Left lung (tissue), 4 donors: ENCODE measurements at regions not wholly inside any gene's neighbourhood (a gene's known extent, or its start where the extent isn't known, plus 50 kb on each side); places are given as distances from the start of the nearest gene placed in this dataset.

Source experiments
- ATAC-seq: fragments of 200-7000 bp; cut with Tn5 transposase; one replicate; pipeline ENCODE4 v1.9.1; 2020; ENCODE audit warnings: moderate library complexity
- DNase-seq, 4 donors: peaks; one replicate each; pipeline ENCODE4 v3.0.0-alpha.2; 2013 to 2020
- H3K27ac ChIP-seq, 2 donors: fragments of 200-600 bp; sonication (generic) in 1 of 2; one replicate each; pipeline versions ENCODE4 v1.5.0 to v1.8.0; 2020 to 2021
- H3K27me3 ChIP-seq, 2 donors: fragments of 200-600 bp; sonication (generic) in 1 of 2; one replicate each; pipeline versions ENCODE4 v1.5.0 to v1.8.0; 2020 to 2021
- H3K36me3 ChIP-seq, 2 donors: fragments of 200-600 bp; sonication (generic) in 1 of 2; one replicate each; pipeline versions ENCODE4 v1.5.0 to v1.8.0; 2020 to 2021
- H3K4me1 ChIP-seq, 2 donors: fragments of 200-600 bp; one replicate each; pipeline ENCODE4 v1.8.0; 2021
- H3K4me3 ChIP-seq, 2 donors: fragments of 200-600 bp; sonication (generic) in 1 of 2; one replicate each; pipeline versions ENCODE4 v1.5.0 to v1.8.0; 2020 to 2021; ENCODE audit warnings: mild to moderate bottlenecking in 1 of 2
- H3K9me3 ChIP-seq, 2 donors: fragments of 200-600 bp; sonication (generic) in 1 of 2; one replicate each; pipeline versions ENCODE4 v1.5.0 to v1.8.0; 2020 to 2021
- intact Hi-C, 2 donors: fragments of 100-400 bp; cut with DNase I; formaldehyde crosslinking; loops; one replicate each; pipeline versions ENCODE4 v1.11.2 to v1.14.2; 2022
- TF ChIP-seq, protein P1 (sequence below), 2 donors: fragments of 200-600 bp; sonication (generic) in 1 of 2; IDR thresholded peaks; one replicate each; pipeline versions ENCODE4 v1.5.0 to v1.8.0; 2021; ENCODE audit warnings: antibody characterized with exemption in 2 of 2
- donor health status: DM: no; HTN: yes; CAD: no.
- donor health status: DM: no; HTN: no; CAD: no.

DNA sequence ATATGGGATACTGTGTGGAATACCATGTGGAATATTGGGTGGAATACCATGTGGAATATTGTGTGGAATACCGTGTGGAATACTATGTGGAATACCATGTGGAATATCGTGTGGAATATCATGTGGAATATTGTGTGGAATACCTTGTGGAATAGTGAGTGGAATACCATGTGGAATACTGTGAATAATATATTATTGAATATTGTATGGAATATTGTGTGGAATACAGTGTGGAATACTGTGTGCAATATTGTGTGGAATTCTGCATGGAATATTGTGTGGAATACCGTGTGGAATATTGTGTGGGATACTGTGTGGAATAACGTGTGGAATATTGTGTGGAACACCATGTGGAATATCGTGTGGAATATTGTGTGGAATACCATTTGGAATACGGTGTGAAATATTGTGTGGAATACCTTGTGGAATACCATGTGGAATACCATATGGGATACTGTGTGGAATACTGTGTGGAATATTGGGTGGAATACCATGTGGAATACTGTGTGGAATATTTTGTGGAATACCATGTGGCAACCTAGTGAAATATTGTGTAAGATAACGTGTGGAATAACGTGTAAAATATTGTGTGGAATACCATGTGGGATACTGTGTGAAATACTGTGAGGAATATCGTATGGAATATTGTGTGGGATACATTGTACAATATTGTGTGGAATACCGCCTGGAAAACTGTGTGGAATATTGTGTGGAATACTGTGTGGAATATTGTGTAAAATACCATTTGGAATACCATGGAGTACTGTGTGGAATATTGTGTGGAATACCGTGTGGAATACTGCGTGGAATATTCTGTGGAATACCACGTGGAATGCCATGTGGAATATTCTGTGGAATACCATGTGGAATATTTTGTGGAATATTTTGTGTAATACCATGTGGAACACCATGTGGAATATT lies 133.9 kb upstream of the CHST15 start:
- H3K27ac ChIP-seq, result no peak overlapping the region
- H3K4me1 ChIP-seq, result no peaks in the 10 kb centered on the region
- no peak for ATAC-seq
- H3K36me3 ChIP-seq, result no peaks in the 10 kb centered on the region
- intact Hi-C loops, result no loop called here
- no peak for DNase-seq
- TF ChIP-seq, protein P1, sequence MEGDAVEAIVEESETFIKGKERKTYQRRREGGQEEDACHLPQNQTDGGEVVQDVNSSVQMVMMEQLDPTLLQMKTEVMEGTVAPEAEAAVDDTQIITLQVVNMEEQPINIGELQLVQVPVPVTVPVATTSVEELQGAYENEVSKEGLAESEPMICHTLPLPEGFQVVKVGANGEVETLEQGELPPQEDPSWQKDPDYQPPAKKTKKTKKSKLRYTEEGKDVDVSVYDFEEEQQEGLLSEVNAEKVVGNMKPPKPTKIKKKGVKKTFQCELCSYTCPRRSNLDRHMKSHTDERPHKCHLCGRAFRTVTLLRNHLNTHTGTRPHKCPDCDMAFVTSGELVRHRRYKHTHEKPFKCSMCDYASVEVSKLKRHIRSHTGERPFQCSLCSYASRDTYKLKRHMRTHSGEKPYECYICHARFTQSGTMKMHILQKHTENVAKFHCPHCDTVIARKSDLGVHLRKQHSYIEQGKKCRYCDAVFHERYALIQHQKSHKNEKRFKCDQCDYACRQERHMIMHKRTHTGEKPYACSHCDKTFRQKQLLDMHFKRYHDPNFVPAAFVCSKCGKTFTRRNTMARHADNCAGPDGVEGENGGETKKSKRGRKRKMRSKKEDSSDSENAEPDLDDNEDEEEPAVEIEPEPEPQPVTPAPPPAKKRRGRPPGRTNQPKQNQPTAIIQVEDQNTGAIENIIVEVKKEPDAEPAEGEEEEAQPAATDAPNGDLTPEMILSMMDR (IDR thresholded peaks at IDR 0.05), result no peak
- no peak overlapping the region for H3K4me3 ChIP-seq
- no peaks in the 10 kb centered on the region for H3K9me3 ChIP-seq
- peaks cover 0 to 5% of the 10 kb centered on the region in 2 donors for H3K27me3 ChIP-seq

DNA sequence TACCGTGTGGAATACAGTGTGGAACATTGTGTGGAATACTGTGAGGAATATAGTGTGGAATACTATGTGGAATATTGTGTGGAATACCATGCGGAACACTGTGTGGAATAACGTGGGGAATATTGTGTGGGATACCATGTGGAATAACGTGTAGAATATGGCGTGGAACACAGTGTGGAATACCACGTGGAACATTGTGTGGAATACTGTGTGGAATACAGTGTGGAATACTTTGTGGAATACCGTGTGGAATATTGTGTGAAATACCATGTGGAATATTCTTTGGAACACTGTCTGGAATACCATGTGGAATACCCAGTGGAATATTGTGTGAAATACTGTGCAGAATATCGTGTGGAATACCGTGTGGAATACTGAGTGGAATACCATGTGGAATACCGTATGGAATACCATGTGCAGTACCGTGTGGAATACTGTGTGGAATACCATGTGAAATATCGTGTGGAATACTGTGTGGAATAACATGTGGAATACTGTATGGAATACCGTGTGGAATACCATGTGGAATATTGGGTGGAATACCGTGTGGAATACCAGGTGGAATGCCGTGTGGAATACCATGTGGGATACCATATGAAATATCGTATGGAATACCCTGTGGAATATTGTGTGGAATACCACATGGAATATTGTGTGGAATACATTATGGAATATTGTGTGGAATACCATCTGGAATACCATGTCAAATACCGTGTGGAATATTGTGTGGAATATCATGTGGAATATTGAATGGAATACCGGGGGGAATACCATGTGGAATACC lies 133.1 kb upstream of the CHST15 start:
- no peaks in the 10 kb centered on the region for H3K9me3 ChIP-seq
- peaks cover 0 to 7% of the 10 kb centered on the region in 2 donors for H3K4me1 ChIP-seq
- TF ChIP-seq, protein P1 (IDR thresholded peaks at IDR 0.05), result no peak
- intact Hi-C loops, result no loop called here
- ATAC-seq (no peak), DNase-seq (no peak)
- H3K27me3 ChIP-seq, result peaks cover 0 to 13% of the 10 kb centered on the region in 2 donors
- H3K4me3 ChIP-seq, result no peak overlapping the region
- no peak overlapping the region for H3K27ac ChIP-seq
- H3K36me3 ChIP-seq, result no peaks in the 10 kb centered on the region

DNA sequence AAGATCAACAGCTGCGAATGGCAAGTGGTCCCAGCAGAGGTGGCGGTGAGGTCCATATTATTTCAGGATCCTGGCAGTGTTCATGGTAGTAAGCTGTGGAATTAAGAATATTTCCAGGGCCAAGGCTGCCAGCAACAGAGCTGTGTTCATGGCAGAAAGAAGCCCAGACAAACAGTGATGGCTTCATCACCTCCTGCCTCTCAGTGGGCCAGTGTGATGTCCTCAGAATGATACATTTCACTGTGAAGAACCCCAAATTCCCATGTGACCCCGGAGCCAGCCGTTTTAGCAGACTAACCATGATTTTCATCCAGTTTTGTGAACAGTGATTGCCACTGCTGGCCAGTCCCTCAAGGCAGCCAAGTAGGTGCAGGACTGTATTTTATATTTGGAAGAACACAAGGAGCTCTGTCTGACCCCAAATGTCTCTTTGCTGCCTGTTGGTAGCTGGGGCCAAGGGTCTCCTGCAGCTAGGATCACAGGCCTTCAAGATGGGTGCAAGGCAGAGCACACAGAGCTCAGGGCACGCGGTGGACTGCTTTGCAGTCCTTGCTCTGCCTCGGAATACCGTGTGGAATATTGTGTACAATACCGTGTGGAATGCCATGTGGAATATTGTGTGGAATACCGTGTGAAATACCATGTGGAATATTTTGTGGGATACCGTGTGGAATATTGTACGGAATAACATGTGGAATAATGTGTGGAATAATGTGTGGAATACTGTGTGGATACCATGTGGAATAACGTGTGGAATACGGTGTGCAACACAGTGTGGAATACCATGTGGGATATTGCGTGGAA lies 132.3 kb upstream of the CHST15 start:
- H3K9me3 ChIP-seq, result no peaks in the 10 kb centered on the region
- no peak overlapping the region for H3K27ac ChIP-seq
- intact Hi-C loops, result no loop called here
- DNase-seq, result no peak
- peaks cover 0 to 15% of the 10 kb centered on the region in 2 donors for H3K4me1 ChIP-seq
- ATAC-seq, result no peak
- TF ChIP-seq, protein P1 (IDR thresholded peaks at IDR 0.05), result no peak
- H3K4me3 ChIP-seq, result no peak overlapping the region
- no peaks in the 10 kb centered on the region for H3K36me3 ChIP-seq
- peaks cover 0 to 21% of the 10 kb centered on the region in 2 donors for H3K27me3 ChIP-seq

- peaks cover 0 to 22% of the 10 kb centered on the region in 2 donors for H3K27me3 ChIP-seq
- H3K27ac ChIP-seq, result no peak overlapping the region
- DNase-seq (no peak), ATAC-seq (no peak)
- no peak overlapping the region for H3K4me3 ChIP-seq
- no peaks in the 10 kb centered on the region for H3K36me3 ChIP-seq
- intact Hi-C loops, result no loop called here
- TF ChIP-seq, protein P1 (IDR thresholded peaks at IDR 0.05), result no peak
- peaks cover 0 to 17% of the 10 kb centered on the region in 2 donors for H3K4me1 ChIP-seq
- H3K9me3 ChIP-seq, result no peaks in the 10 kb centered on the region
Observed at GRCh38 chr10:124225029-124225466, 131.7 kb upstream of the CHST15 start.
